NT2/D1 (cell line): ENCODE measurements at regions not wholly inside any gene's neighbourhood (a gene's known extent, or its start where the extent isn't known, plus 50 kb on each side); places are given as distances from the start of the nearest gene placed in this dataset.

Experiments
- DNase-seq: peaks from one replicate; pipeline ENCODE4 v3.0.0-alpha.2; 2011; ENCODE audit warnings: low read depth, low spot score
- H3K27me3 ChIP-seq: 2 replicates; pipeline ENCODE4 v1.6.0; 2011; ENCODE audit warnings: mild to moderate bottlenecking; ENCODE audit not compliant: insufficient read length, insufficient read depth
- H3K36me3 ChIP-seq: 2 replicates; pipeline ENCODE4 v1.6.1; 2011; ENCODE audit warnings: mild to moderate bottlenecking, low read length, mixed read lengths; ENCODE audit not compliant: insufficient read depth, insufficient read length
- H3K4me1 ChIP-seq: 2 replicates; pipeline ENCODE4 v1.5.1; 2011; ENCODE audit not compliant: insufficient read depth, insufficient read length
- H3K4me3 ChIP-seq: 2 replicates; pipeline ENCODE4 v1.5.1; 2011; ENCODE audit warnings: low read depth; ENCODE audit not compliant: insufficient read length
- H3K9ac ChIP-seq: 2 replicates; pipeline ENCODE4 v1.6.0; 2011; ENCODE audit warnings: low read depth; ENCODE audit not compliant: insufficient read length
- H3K9me3 ChIP-seq: 2 replicates; pipeline ENCODE4 v1.5.1; 2011; ENCODE audit warnings: mild to moderate bottlenecking, low read length; ENCODE audit not compliant: insufficient read depth
- SUZ12 ChIP-seq: IDR thresholded peaks from 2 replicates; pipeline ENCODE4 v1.6.1; 2011; ENCODE audit not compliant: insufficient read length, insufficient read depth; ENCODE audit errors: extremely low read depth
- YY1 ChIP-seq: IDR thresholded peaks from 2 replicates; pipeline ENCODE4 v1.6.1; 2011; ENCODE audit not compliant: insufficient read length, insufficient read depth
- ZNF274 ChIP-seq: IDR thresholded peaks from 2 replicates; pipeline ENCODE4 v1.6.1; 2011; ENCODE audit warnings: mild to moderate bottlenecking, low read depth, low read length

DNA sequence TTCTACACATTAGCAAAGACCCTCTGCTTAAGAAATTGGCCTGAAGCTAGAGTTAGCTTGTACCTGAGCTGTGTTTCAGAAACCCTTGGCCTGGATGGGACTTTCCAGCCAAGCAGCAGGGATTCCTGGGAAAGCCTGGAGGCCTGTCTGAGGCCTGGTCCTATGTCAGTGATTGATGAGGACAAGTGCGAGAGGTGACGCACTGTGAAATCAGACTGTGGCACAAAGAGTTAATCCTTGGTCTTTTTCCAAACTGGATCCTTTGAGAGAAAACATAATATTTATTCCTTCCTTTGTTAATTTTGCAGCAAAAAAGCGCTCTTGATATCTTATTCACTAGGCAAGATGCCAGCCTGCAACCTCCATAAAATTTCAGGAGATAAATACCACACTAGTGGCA is 225.0 kb upstream of the ATP11B start:
- H3K27me3 ChIP-seq: no peaks in the 10 kb centered on the region
- H3K4me3 ChIP-seq: no peak overlapping the region
- H3K4me1 ChIP-seq: no peaks in the 10 kb centered on the region
- TF ChIP-seq YY1: no peak
- TF ChIP-seq ZNF274: no peak
- no peak for TF ChIP-seq SUZ12
- no peak for DNase-seq
- H3K36me3 ChIP-seq: no peaks in the 10 kb centered on the region
- no peaks in the 10 kb centered on the region for H3K9me3 ChIP-seq
- H3K9ac ChIP-seq: no peak overlapping the region

- Histone ChIP-seq H3K4me1 (no peaks in the 10 kb centered on the region), H3K4me3 (no peak overlapping the region), H3K9ac (no peak overlapping the region), H3K9me3 (no peaks in the 10 kb centered on the region), H3K36me3 (no peaks in the 10 kb centered on the region), H3K27me3 (no peaks in the 10 kb centered on the region)
- DNase-seq: no peak
- no peak for TF ChIP-seq YY1
- no peak for TF ChIP-seq SUZ12
- TF ChIP-seq ZNF274: no peak
Measured at GRCh38 chr3:182568876-182569275, 224.4 kb upstream of the ATP11B start.

GRCh38 chr3:182570946-182571594 is 222.2 kb upstream of the ATP11B start:
- Histone ChIP-seq H3K27me3 (no peaks in the 10 kb centered on the region), H3K4me1 (no peaks in the 10 kb centered on the region), H3K9ac (no peak overlapping the region), H3K9me3 (no peaks in the 10 kb centered on the region; the same call in 1 of the 2 replicates), H3K36me3 (no peaks in the 10 kb centered on the region), H3K4me3 (no peak overlapping the region)
- DNase-seq: no peak
- TF ChIP-seq YY1: no peak
- TF ChIP-seq SUZ12: no peak
- no peak for TF ChIP-seq ZNF274

GRCh38 chr3:182575941-182576340 is 217.4 kb upstream of the ATP11B start:
- no peaks in the 10 kb centered on the region; the same call in 1 of the 2 replicates for H3K9me3 ChIP-seq
- H3K27me3 ChIP-seq: no peaks in the 10 kb centered on the region
- DNase-seq: no peak
- no peak for TF ChIP-seq YY1
- no peak for TF ChIP-seq ZNF274
- no peak for TF ChIP-seq SUZ12
- H3K9ac ChIP-seq: no peak overlapping the region
- H3K4me3 ChIP-seq: no peak overlapping the region
- no peaks in the 10 kb centered on the region for H3K4me1 ChIP-seq
- H3K36me3 ChIP-seq: no peaks in the 10 kb centered on the region

DNA sequence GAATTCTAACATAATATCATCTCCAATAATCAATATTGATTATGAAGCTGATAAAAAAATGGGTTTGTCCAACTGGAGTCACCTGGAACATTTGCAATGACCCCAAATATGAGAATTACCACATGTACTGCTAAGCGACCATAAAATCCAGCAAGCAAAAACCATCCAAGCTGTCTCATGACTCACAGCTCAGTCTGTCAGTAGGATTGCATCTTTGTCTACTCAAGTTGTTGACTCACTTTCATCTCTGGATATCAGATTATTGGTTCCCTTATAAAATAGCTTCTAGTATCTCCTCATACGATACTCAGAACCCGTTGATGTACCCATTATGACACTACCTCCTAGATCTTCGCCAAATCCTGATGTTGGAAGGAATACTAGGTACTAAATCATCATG is 209.8 kb upstream of the ATP11B start:
- no peak for DNase-seq
- Histone ChIP-seq H3K9me3 (no peaks in the 10 kb centered on the region), H3K4me3 (no peak overlapping the region), H3K9ac (no peak overlapping the region), H3K36me3 (no peaks in the 10 kb centered on the region), H3K27me3 (no peaks in the 10 kb centered on the region), H3K4me1 (no peaks in the 10 kb centered on the region)
- TF ChIP-seq YY1 (no peak), SUZ12 (no peak), ZNF274 (no peak)

DNA sequence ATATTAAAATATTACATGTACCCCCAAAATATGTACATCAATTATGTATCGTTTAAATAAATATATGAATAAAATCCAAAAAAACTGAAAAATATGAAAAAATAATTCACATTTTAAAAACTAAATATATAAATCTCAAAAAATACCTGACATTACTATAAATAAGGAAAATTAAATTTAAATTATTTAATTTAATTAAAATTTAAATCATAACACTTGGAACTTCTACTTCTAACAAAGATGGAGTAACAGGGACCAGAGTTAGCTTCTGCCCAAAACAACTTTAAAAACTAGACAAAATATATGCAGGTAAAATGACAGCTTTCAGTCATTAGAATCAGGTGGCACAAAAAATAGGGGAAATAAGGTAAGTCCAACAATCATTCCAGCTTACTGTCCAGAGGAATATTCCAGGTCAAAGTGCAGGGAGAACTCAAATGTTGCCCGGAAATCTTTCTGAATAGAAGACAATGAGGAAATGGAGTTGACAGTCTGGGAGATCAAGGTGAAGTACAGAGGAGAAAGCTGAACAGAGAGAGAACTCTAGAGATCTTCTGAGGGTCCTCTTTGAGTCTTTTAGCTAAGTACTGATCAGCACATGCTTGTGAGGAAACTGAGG is 207.7 kb upstream of the ATP11B start:
- TF ChIP-seq SUZ12 (no peak), YY1 (no peak), ZNF274 (no peak)
- Histone ChIP-seq H3K36me3 (no peaks in the 10 kb centered on the region), H3K4me3 (no peak overlapping the region), H3K9ac (no peak overlapping the region), H3K9me3 (no peaks in the 10 kb centered on the region), H3K27me3 (no peaks in the 10 kb centered on the region), H3K4me1 (no peaks in the 10 kb centered on the region)
- no peak for DNase-seq

DNA sequence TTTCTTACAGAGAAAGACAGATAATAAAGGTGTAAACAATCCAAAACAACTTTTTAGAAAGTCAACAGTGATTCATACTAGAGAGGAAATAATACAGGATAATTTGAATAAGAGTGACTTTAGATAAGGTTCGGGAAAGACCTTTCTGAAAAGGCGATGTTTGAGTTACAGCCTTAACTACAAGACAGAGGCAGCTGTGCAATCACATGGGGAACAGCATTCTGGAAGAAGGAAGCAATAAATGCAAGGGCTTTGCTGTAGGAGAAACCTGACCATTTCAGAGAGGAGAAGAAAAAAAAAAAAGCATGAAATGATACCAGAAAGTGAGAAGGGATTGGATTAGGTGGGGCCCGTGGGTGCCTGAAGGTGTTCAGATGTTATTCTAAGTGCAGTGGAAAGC is 200.6 kb upstream of the ATP11B start:
- no peaks in the 10 kb centered on the region for H3K27me3 ChIP-seq
- no peak for TF ChIP-seq SUZ12
- TF ChIP-seq ZNF274: no peak
- no peak for TF ChIP-seq YY1
- H3K9ac ChIP-seq: no peak overlapping the region
- H3K36me3 ChIP-seq: no peaks in the 10 kb centered on the region
- H3K4me1 ChIP-seq: no peaks in the 10 kb centered on the region
- no peaks in the 10 kb centered on the region for H3K9me3 ChIP-seq
- H3K4me3 ChIP-seq: no peak overlapping the region
- DNase-seq: no peak
